Gastrocnemius medialis (tissue), 4 donors: ENCODE measurements at regions not wholly inside any gene's neighbourhood (a gene's known extent, or its start where the extent isn't known, plus 50 kb on each side); places are given as distances from the start of the nearest gene placed in this dataset.

Experiments used
- CTCF ChIP-seq, 5 experiments: fragments of 450-650 bp in 3 of 5; fragments of 200-600 bp in 2 of 5; sonication (generic) in 2 of 5; IDR thresholded peaks in 4 of 5; conservative IDR thresholded peaks in 1 of 5; 1 replicate in 4 of 5; 2 replicates in 1 of 5; pipeline ENCODE4 v1.5.1; 2016 to 2019; ENCODE audit warnings: antibody characterized with exemption in 5 of 5, mild to moderate bottlenecking in 3 of 5, moderate library complexity in 3 of 5
- POLR2A ChIP-seq, 2 donors: fragments of 450-650 bp; IDR thresholded peaks; one replicate each; pipeline ENCODE4 v1.6.1; 2017; ENCODE audit warnings: antibody characterized with exemption in 2 of 2, mild to moderate bottlenecking in 2 of 2, moderate library complexity in 2 of 2

DNA sequence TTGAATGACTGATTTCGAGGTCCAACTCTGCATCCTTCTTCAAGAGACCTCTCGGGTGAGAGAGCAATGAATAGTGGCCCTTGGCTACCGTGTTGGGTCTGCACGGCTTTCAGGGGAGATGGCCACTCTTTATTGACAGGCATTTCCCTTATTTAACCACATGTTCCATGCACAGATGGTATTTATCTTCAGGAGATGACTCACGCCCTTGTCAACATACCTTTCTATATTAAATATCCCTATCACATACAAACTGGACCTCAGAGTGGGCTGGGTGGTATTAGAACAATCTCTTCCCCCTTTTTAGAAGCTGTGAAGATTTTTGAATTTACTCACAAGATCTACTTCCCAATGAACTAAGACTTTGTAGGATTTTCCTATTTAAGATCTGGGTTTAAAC is 109.6 kb upstream of the CDC42EP3 start:
- TF ChIP-seq CTCF (IDR thresholded peaks at IDR 0.05 in 4 of 5, conservative IDR thresholded peaks at IDR 0.05 in 1 of 5) (no peak), POLR2A (IDR thresholded peaks at IDR 0.05) (no peak)
